ENCODE measurements at regions not wholly inside any gene's neighbourhood (a gene's known extent, or its start where the extent isn't known, plus 50 kb on each side); places are given as distances from the start of the nearest gene placed in this dataset.

DNA sequence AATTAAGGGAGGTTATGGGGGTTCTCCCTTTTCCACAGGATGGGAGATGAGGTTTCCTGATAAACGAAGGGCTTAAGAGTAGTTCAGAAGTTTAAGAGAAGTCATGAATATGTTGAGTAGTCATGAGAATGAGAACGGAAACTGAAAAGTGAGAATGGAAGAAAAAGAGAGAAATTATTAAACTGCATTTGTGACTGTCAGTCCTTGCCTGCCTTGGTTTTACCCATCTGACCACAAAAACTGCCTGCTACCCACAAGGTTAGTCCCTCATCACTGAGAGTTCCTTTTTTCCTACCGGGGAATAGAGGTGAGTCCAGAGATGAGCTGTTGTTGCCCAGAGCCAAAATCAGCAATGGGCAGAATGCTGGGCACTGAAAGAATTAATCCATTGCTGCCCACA, 174.1 kb upstream of the BET1 start:
- no peaks in the 10 kb centered on the region for H3K27me3 ChIP-seq
- H3K4me1 ChIP-seq: peaks cover 0 to 4% (median 1%) of the 10 kb centered on the region in 4 donors
- H3K4me3 ChIP-seq: no peak overlapping the region
- H3K27ac ChIP-seq: no peak overlapping the region
- DNase-seq: no peak
- no peaks in the 10 kb centered on the region for H3K9me3 ChIP-seq
- TF ChIP-seq, protein P1, sequence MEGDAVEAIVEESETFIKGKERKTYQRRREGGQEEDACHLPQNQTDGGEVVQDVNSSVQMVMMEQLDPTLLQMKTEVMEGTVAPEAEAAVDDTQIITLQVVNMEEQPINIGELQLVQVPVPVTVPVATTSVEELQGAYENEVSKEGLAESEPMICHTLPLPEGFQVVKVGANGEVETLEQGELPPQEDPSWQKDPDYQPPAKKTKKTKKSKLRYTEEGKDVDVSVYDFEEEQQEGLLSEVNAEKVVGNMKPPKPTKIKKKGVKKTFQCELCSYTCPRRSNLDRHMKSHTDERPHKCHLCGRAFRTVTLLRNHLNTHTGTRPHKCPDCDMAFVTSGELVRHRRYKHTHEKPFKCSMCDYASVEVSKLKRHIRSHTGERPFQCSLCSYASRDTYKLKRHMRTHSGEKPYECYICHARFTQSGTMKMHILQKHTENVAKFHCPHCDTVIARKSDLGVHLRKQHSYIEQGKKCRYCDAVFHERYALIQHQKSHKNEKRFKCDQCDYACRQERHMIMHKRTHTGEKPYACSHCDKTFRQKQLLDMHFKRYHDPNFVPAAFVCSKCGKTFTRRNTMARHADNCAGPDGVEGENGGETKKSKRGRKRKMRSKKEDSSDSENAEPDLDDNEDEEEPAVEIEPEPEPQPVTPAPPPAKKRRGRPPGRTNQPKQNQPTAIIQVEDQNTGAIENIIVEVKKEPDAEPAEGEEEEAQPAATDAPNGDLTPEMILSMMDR (IDR thresholded peaks at IDR 0.05): no peak
- H3K36me3 ChIP-seq: no peaks in the 10 kb centered on the region
- intact Hi-C loops (cut with DNase I; ENCODE audit: low total_unique reads): no loop called here

DNA sequence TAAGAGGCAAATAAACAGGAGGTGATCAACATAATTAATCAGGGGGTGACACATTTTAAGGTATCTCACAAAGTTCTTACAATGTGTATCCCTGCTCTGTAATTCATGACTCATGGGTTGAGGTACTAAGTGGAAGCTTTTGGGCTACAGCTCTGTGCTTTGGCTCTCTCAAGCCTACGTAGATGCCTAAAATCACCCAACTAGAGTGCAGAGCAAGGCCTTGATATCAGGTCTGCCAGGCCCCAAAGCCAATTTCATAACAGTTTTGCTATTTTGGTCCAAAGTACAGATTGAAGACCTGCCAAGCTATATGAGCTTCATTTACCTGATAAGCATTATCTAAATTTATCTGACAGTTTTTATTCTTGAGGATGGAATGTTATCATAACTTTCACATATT, 175.3 kb upstream of the BET1 start:
- TF ChIP-seq, protein P1 (IDR thresholded peaks at IDR 0.05): no peak
- no peak for DNase-seq
- H3K4me3 ChIP-seq: no peak overlapping the region
- intact Hi-C loops (cut with DNase I; ENCODE audit: low total_unique reads): no loop called here
- H3K27me3 ChIP-seq: no peaks in the 10 kb centered on the region
- no peaks in the 10 kb centered on the region for H3K36me3 ChIP-seq
- no peak overlapping the region for H3K27ac ChIP-seq
- H3K4me1 ChIP-seq: peaks cover 0 to 15% (median 4%) of the 10 kb centered on the region in 4 donors
- H3K9me3 ChIP-seq: no peaks in the 10 kb centered on the region

DNA sequence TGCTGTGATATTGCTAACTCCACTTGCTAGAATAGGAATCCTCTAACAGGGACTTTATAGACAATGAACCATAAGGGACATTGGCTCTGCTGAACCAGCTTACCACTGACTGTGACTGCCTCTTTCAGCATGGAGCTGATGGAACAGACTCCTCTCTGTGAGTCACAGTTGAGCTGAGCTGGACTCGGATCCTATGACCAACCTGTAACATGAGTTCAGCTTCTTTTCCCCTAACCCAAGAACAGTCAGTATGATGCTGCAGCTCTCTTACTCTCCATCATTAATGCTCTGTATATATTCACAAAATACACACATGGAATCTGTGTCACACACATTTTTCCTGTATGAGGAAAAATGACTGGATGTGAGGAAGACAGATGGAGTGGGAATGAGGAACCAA, 177.9 kb upstream of the BET1 start:
- H3K36me3 ChIP-seq: no peaks in the 10 kb centered on the region
- intact Hi-C loops (cut with DNase I; ENCODE audit: low total_unique reads): no loop called here
- H3K9me3 ChIP-seq: no peaks in the 10 kb centered on the region
- no peak overlapping the region for H3K4me3 ChIP-seq
- no peak overlapping the region for H3K27ac ChIP-seq
- peaks cover 0 to 15% (median 4%) of the 10 kb centered on the region in 4 donors for H3K4me1 ChIP-seq
- no peak for DNase-seq
- no peaks in the 10 kb centered on the region for H3K27me3 ChIP-seq
- TF ChIP-seq, protein P1 (IDR thresholded peaks at IDR 0.05): no peak

DNA sequence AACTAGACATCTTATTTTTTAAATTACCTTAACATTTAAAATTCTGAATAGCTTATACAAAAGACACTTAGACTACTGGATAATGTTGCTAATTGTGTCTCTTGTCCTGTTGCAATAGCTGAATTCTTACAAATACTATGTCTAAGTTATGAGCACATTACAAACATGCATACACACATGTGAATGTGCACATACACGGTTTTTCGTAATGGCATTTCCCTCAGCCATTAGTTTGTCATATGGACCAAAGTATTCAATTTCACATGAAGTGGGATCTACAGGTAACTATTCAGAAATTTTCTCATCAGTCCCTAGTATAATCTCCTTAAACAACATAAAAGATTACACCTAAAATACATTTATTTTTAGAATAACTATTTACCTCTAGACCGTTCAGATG, 178.6 kb upstream of the BET1 start:
- intact Hi-C loops (cut with DNase I; ENCODE audit: low total_unique reads): no loop called here
- Histone ChIP-seq H3K36me3 (no peaks in the 10 kb centered on the region), H3K4me3 (no peak overlapping the region), H3K4me1 (peaks cover 0 to 15% (median 4%) of the 10 kb centered on the region in 4 donors), H3K27ac (peak overlapping the region; percentile 51 to 54), H3K9me3 (no peaks in the 10 kb centered on the region), H3K27me3 (no peaks in the 10 kb centered on the region)
- TF ChIP-seq, protein P1 (IDR thresholded peaks at IDR 0.05): no peak
- DNase-seq: no peak

DNA sequence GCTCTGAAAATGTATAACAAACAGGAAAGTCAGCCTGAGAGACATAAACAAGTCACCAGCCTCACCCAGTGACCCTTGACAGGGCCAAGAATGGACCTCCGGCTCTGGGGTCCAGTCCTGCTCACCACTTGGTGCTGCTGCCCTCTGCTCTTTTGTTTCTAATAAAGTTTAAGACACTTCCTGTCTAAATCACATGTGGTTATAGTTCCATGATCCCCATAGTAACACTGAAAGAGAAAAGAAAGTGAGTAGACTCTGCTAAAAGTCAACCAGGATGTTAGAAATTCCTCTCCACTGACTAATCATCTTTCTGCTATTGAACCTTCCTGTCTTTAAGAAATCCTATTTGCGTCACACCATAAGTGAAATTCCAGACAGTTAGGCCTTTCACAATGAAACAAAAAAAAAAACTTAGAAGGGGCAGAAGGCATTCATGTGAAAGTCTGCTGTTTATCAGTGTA, 179.2 kb upstream of the BET1 start:
- Histone ChIP-seq H3K4me3 (no peak overlapping the region), H3K4me1 (peaks cover 0 to 15% (median 4%) of the 10 kb centered on the region in 4 donors), H3K27ac (peak overlapping the region; percentile 51 to 54), H3K36me3 (no peaks in the 10 kb centered on the region), H3K27me3 (no peaks in the 10 kb centered on the region), H3K9me3 (no peaks in the 10 kb centered on the region)
- intact Hi-C loops (cut with DNase I; ENCODE audit: low total_unique reads): no loop called here
- no peak for DNase-seq
- TF ChIP-seq, protein P1 (IDR thresholded peaks at IDR 0.05): no peak

DNA sequence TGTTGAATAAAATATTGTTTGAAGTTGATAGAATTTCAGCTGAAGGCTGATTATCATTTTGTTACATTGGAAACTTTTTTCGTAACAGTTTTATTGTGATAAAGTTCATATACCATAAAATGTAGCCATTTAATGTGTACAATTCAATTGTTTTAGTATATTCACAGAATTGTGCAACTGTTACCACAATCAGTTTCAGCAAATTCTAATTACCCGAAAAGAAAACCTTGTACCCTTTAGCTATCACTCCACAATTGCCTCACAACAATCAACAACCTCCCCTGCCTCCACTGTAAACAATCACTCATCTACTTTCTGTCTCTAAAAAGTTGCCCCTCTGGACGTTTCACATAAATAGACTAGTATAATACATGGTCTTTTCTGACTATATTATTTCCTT, 179.7 kb upstream of the BET1 start:
- Histone ChIP-seq H3K4me1 (peaks cover 0 to 15% (median 4%) of the 10 kb centered on the region in 4 donors), H3K9me3 (no peaks in the 10 kb centered on the region), H3K36me3 (no peaks in the 10 kb centered on the region), H3K27me3 (no peaks in the 10 kb centered on the region), H3K27ac (peak overlapping the region in 1 of 2 donors; percentile 54), H3K4me3 (no peak overlapping the region)
- no peak for DNase-seq
- intact Hi-C loops (cut with DNase I; ENCODE audit: low total_unique reads): no loop called here
- TF ChIP-seq, protein P1 (IDR thresholded peaks at IDR 0.05): no peak

All from tibial artery (tissue), 4 donors.